Gastrocnemius medialis (tissue), 4 donors: ENCODE measurements at regions not wholly inside any gene's neighbourhood (a gene's known extent, or its start where the extent isn't known, plus 50 kb on each side); places are given as distances from the start of the nearest gene placed in this dataset.

ENCODE experiments used
- POLR2A ChIP-seq, 2 donors: fragments of 450-650 bp; IDR thresholded peaks; one replicate each; pipeline ENCODE4 v1.6.1; 2017; ENCODE audit warnings: antibody characterized with exemption in 2 of 2, mild to moderate bottlenecking in 2 of 2, moderate library complexity in 2 of 2
- TF ChIP-seq, protein P1 (sequence below), 5 experiments: fragments of 450-650 bp in 3 of 5; fragments of 200-600 bp in 2 of 5; sonication (generic) in 2 of 5; IDR thresholded peaks in 4 of 5; conservative IDR thresholded peaks in 1 of 5; 1 replicate in 4 of 5; 2 replicates in 1 of 5; pipeline ENCODE4 v1.5.1; 2016 to 2019; ENCODE audit warnings: antibody characterized with exemption in 5 of 5, mild to moderate bottlenecking in 3 of 5, moderate library complexity in 3 of 5

DNA sequence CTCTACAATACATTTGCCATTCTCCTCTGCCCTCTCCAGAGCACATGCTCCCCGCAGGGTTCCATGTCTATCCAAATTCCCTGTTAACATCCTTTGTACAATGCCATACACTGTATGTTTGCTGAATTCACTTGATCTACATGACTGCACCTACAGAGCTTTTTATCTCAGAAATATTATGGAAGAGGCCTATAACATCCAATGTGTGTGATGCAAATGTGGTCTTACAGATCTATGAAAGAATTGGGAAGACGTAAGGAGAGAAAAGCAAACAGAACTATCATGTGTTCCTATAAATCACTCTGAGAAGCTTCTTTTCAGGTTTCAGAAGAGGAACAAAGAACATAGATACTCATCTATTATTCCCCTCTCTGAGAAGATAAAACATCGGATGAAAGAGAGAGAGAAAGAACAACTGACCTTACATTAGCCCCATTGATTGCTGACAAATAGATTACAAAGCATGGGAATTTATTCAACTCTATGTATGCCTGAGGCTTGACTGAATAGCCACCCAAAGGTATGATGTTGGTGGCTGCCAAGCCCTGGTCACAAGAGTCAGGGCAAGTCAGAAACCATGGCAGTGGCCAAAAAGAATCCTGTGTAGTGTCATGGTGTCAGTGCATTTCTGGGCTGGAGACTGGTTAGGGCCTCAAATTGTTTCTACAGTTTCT is 425.2 kb downstream of the FOXO1 start:
- TF ChIP-seq, protein P1, sequence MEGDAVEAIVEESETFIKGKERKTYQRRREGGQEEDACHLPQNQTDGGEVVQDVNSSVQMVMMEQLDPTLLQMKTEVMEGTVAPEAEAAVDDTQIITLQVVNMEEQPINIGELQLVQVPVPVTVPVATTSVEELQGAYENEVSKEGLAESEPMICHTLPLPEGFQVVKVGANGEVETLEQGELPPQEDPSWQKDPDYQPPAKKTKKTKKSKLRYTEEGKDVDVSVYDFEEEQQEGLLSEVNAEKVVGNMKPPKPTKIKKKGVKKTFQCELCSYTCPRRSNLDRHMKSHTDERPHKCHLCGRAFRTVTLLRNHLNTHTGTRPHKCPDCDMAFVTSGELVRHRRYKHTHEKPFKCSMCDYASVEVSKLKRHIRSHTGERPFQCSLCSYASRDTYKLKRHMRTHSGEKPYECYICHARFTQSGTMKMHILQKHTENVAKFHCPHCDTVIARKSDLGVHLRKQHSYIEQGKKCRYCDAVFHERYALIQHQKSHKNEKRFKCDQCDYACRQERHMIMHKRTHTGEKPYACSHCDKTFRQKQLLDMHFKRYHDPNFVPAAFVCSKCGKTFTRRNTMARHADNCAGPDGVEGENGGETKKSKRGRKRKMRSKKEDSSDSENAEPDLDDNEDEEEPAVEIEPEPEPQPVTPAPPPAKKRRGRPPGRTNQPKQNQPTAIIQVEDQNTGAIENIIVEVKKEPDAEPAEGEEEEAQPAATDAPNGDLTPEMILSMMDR (IDR thresholded peaks at IDR 0.05 in 4 of 5, conservative IDR thresholded peaks at IDR 0.05 in 1 of 5): no peak
- no peak for TF ChIP-seq POLR2A (IDR thresholded peaks at IDR 0.05)
